ENCODE measurements at regions not wholly inside any gene's neighbourhood (a gene's known extent, or its start where the extent isn't known, plus 50 kb on each side); places are given as distances from the start of the nearest gene placed in this dataset.
A peak's percentile ranks its signal among the peaks of the same experiment; 100 is the strongest.
"Not testable (repeated sequence)": the region's sequence is repeated elsewhere in the genome, so short reads cannot be mapped to it uniquely, and the experiment has no call there.

DNA sequence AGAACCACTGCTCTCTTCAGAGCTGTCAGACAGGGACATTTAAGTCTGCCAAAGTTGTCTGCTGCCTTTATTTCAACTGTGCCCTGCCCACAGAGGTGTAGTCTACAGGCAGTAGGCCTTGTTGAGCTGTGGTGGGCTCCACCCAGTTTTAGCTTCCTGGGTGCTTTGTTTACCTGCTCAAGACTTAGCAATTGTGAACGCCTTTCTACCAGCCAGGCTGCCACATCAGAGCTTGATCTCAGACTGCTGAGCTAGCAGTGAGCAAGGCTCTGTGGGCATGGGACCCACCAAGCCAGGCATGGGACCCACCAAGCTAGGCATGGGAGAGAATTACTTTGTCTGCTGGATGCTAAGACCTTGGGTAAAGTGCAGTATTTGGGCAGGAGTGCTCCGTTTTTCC lies 351.8 kb downstream of the CDY1 start:
- H3K9me3 Mint-ChIP-seq; H3K27ac ChIP-seq (ENCODE audit: low read length); H3K27me3 ChIP-seq (ENCODE audit: control insufficient read depth, insufficient read depth, low read length); H3K4me3 ChIP-seq (ENCODE audit: low read length); DNase-seq; ATAC-seq; H3K36me3 ChIP-seq (ENCODE audit: control insufficient read depth, insufficient read depth, low read length); H3K9me3 ChIP-seq (ENCODE audit: control insufficient read depth, insufficient read depth, low read length); H3K4me3 Mint-ChIP-seq; intact Hi-C loops (cut with micrococcal nuclease); H3K36me3 Mint-ChIP-seq; H3K4me1 ChIP-seq (ENCODE audit: control insufficient read depth, insufficient read depth, low read length); H3K4me1 Mint-ChIP-seq; H3K27me3 Mint-ChIP-seq (ENCODE audit: low read depth in 2 of 2); H3K27ac Mint-ChIP-seq: not testable (repeated sequence)
- no CpG with 5 or more reads among the region's 2 CpGs for WGBS (ENCODE audit: insufficient coverage)

DNA sequence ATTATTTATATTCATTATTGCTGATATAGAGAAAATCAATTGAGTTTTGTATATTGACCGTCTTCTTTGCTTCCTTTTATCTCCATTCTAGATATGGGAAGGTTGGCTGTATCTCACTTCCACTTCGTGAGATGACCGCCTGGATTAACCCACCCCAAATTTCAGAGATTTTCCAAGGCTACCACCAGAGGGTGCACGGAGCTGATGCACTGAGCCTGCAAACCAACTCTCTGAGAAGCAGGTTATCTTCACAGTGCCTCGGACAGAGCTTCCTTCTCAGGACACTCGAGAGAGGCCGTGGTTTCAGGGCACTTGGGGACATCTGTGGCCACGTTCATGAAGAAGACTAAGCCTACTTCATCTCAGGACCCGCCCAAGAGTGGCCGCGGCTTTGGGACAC lies 365.8 kb downstream of the CDY1 start:
- H3K36me3 ChIP-seq (ENCODE audit: control insufficient read depth, insufficient read depth, low read length); DNase-seq; H3K4me3 Mint-ChIP-seq; H3K36me3 Mint-ChIP-seq; H3K4me1 Mint-ChIP-seq; H3K4me1 ChIP-seq (ENCODE audit: control insufficient read depth, insufficient read depth, low read length); H3K27ac Mint-ChIP-seq; H3K27me3 Mint-ChIP-seq (ENCODE audit: low read depth in 2 of 2); H3K4me3 ChIP-seq (ENCODE audit: low read length); H3K9me3 ChIP-seq (ENCODE audit: control insufficient read depth, insufficient read depth, low read length); H3K27ac ChIP-seq (ENCODE audit: low read length); H3K27me3 ChIP-seq (ENCODE audit: control insufficient read depth, insufficient read depth, low read length); ATAC-seq; H3K9me3 Mint-ChIP-seq; intact Hi-C loops (cut with micrococcal nuclease): not testable (repeated sequence)
- no CpG with 5 or more reads among the region's 11 CpGs for WGBS (ENCODE audit: insufficient coverage)

DNA sequence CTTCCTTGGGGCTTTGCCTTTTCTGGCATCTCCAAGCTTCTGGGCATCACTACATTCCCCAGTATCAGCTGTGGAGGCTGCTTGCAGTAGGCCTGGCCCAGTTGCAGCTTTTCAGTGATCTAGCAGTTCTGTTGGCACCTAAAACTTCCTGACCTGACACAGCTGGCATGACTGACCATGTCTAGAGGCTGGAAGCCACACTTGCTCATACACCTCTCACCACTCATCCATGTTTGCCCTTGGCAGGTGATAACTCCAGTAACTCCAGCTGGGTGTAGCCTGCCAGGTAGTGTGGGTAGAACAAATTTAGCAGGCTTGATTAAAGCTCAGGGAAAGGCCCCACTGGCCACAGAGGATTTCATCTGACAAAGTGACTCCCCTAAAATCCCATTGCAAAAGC lies 377.9 kb downstream of the CDY1 start:
- not testable (repeated sequence) for H3K4me1 Mint-ChIP-seq; H3K36me3 Mint-ChIP-seq; H3K36me3 ChIP-seq (ENCODE audit: control insufficient read depth, insufficient read depth, low read length)

DNA sequence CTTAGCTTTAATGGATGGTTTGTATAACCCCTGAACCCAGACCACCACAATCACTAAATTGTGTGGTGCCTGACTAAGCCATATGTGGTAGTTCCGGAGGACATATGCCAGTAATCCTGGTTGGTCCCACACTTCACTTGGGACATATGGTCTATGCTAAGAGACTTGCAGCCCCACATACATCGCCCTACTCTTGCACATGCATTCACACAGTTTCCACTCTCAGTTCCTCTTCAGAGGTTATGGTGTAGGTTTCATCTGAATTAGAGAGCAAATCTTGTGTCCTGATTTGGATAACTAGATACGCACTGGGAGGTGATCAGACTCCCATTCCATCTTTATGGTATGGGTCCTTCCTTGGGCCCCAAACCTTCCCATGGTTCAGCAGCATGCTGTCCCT lies 425.4 kb downstream of the CDY1 start:
- no CpG with 5 or more reads among the region's 3 CpGs for WGBS (ENCODE audit: insufficient coverage)
- H3K4me3 Mint-ChIP-seq; intact Hi-C loops (cut with micrococcal nuclease); H3K27me3 ChIP-seq (ENCODE audit: control insufficient read depth, insufficient read depth, low read length); H3K4me1 ChIP-seq (ENCODE audit: control insufficient read depth, insufficient read depth, low read length); H3K27me3 Mint-ChIP-seq (ENCODE audit: low read depth in 2 of 2); H3K9me3 ChIP-seq (ENCODE audit: control insufficient read depth, insufficient read depth, low read length); ATAC-seq; H3K27ac Mint-ChIP-seq; H3K36me3 Mint-ChIP-seq; DNase-seq; H3K36me3 ChIP-seq (ENCODE audit: control insufficient read depth, insufficient read depth, low read length); H3K4me1 Mint-ChIP-seq; H3K27ac ChIP-seq (ENCODE audit: low read length); H3K9me3 Mint-ChIP-seq; H3K4me3 ChIP-seq (ENCODE audit: low read length): not testable (repeated sequence)

More for the DNA sequence above, 377.9 kb downstream of the CDY1 start:
- H3K9me3 Mint-ChIP-seq; H3K27me3 ChIP-seq (ENCODE audit: control insufficient read depth, insufficient read depth, low read length); intact Hi-C loops (cut with micrococcal nuclease); H3K4me1 ChIP-seq (ENCODE audit: control insufficient read depth, insufficient read depth, low read length); H3K27ac ChIP-seq (ENCODE audit: low read length); DNase-seq; ATAC-seq; H3K4me3 ChIP-seq (ENCODE audit: low read length); H3K27me3 Mint-ChIP-seq (ENCODE audit: low read depth in 2 of 2); H3K27ac Mint-ChIP-seq; H3K9me3 ChIP-seq (ENCODE audit: control insufficient read depth, insufficient read depth, low read length); H3K4me3 Mint-ChIP-seq: not testable (repeated sequence)

DNA sequence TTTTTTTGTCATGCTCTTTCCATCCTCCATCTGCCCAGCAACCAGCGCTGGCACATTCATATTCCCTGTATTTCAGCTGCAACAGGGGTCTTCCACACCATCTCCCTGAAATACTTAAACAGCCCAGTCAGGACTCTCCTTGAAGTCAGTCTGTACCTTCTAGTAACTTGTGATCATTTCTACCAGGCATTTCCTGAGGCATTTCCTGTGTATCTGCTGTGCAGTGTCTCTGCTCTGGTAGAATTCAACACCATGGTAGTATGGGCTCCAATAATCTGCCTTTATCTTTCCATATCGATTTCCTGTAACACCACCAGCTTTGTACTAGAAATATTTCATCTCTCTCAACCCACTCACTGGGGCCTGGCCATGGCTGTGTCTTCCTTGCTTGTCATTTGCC lies 436.0 kb downstream of the CDY1 start:
- H3K4me3 Mint-ChIP-seq; intact Hi-C loops (cut with micrococcal nuclease); H3K27me3 ChIP-seq (ENCODE audit: control insufficient read depth, insufficient read depth, low read length); ATAC-seq; H3K9me3 Mint-ChIP-seq; H3K36me3 Mint-ChIP-seq; H3K9me3 ChIP-seq (ENCODE audit: control insufficient read depth, insufficient read depth, low read length); H3K36me3 ChIP-seq (ENCODE audit: control insufficient read depth, insufficient read depth, low read length); H3K4me3 ChIP-seq (ENCODE audit: low read length); DNase-seq; H3K27ac Mint-ChIP-seq; H3K4me1 Mint-ChIP-seq; H3K27ac ChIP-seq (ENCODE audit: low read length); H3K4me1 ChIP-seq (ENCODE audit: control insufficient read depth, insufficient read depth, low read length); H3K27me3 Mint-ChIP-seq (ENCODE audit: low read depth in 2 of 2): not testable (repeated sequence)
- no CpG with 5 or more reads among the region's 2 CpGs for WGBS (ENCODE audit: insufficient coverage)

- H3K27ac ChIP-seq (ENCODE audit: low read length); H3K4me1 ChIP-seq (ENCODE audit: control insufficient read depth, insufficient read depth, low read length); H3K27me3 ChIP-seq (ENCODE audit: control insufficient read depth, insufficient read depth, low read length); ATAC-seq; H3K9me3 ChIP-seq (ENCODE audit: control insufficient read depth, insufficient read depth, low read length); H3K9me3 Mint-ChIP-seq; H3K4me3 ChIP-seq (ENCODE audit: low read length); DNase-seq; intact Hi-C loops (cut with micrococcal nuclease); H3K4me3 Mint-ChIP-seq; H3K36me3 ChIP-seq (ENCODE audit: control insufficient read depth, insufficient read depth, low read length); H3K4me1 Mint-ChIP-seq; H3K27me3 Mint-ChIP-seq (ENCODE audit: low read depth in 2 of 2); H3K36me3 Mint-ChIP-seq; H3K27ac Mint-ChIP-seq: not testable (repeated sequence)
- no CpG with 5 or more reads among the region's 4 CpGs for WGBS (ENCODE audit: insufficient coverage)
These were observed 437.3 kb downstream of the CDY1 start for GRCh38 chrY:26059229-26059628.

- ATAC-seq: peak in 1 of 3 donors; percentile 75
- H3K9me3 ChIP-seq (ENCODE audit: control insufficient read depth, insufficient read depth, low read length); H3K27ac ChIP-seq (ENCODE audit: low read length); DNase-seq; intact Hi-C loops (cut with micrococcal nuclease); H3K9me3 Mint-ChIP-seq; H3K36me3 ChIP-seq (ENCODE audit: control insufficient read depth, insufficient read depth, low read length); H3K4me3 Mint-ChIP-seq; H3K4me1 ChIP-seq (ENCODE audit: control insufficient read depth, insufficient read depth, low read length); H3K36me3 Mint-ChIP-seq; H3K4me1 Mint-ChIP-seq; H3K27me3 ChIP-seq (ENCODE audit: control insufficient read depth, insufficient read depth, low read length); H3K27me3 Mint-ChIP-seq (ENCODE audit: low read depth in 2 of 2); H3K27ac Mint-ChIP-seq; H3K4me3 ChIP-seq (ENCODE audit: low read length): not testable (repeated sequence)
- WGBS (ENCODE audit: insufficient coverage): no CpG with 5 or more reads among the region's 2 CpGs
These were observed 451.2 kb downstream of the CDY1 start for GRCh38 chrY:26073167-26073566.

DNA sequence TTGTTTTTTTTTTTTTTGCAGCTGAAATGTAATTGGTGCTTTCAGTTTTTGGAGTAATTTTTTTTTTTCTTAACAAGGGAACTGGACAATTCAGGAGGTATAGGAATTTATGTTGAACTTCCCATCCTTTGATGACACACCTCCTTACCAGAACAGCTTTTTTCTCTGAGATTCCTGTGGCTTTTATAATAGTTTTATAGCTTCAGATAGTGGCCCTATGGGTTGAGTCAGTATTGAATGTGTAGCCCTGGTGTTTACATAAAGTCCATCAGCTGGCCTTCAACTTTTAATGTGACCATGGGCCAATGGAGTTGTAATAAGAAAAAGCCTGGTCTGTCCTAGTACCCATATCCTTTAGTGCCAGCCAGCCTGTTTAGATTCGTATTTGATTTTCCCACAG lies 457.5 kb downstream of the CDY1 start:
- H3K27me3 Mint-ChIP-seq (ENCODE audit: low read depth in 2 of 2); H3K27ac ChIP-seq (ENCODE audit: low read length); H3K36me3 Mint-ChIP-seq; H3K27me3 ChIP-seq (ENCODE audit: control insufficient read depth, insufficient read depth, low read length); H3K27ac Mint-ChIP-seq; H3K4me3 Mint-ChIP-seq; H3K9me3 Mint-ChIP-seq; ATAC-seq; H3K4me1 ChIP-seq (ENCODE audit: control insufficient read depth, insufficient read depth, low read length); H3K36me3 ChIP-seq (ENCODE audit: control insufficient read depth, insufficient read depth, low read length); intact Hi-C loops (cut with micrococcal nuclease); H3K9me3 ChIP-seq (ENCODE audit: control insufficient read depth, insufficient read depth, low read length); H3K4me3 ChIP-seq (ENCODE audit: low read length); H3K4me1 Mint-ChIP-seq; DNase-seq: not testable (repeated sequence)
- WGBS (ENCODE audit: insufficient coverage): no CpG with 5 or more reads among the region's 1 CpG

Data from natural killer cell (primary cell).